Activated T-cell treated with anti-CD3 and anti-CD28 coated beads, Interleukin-2, amount 50 U/mL, for 72 hours (primary cell): ENCODE measurements at regions not wholly inside any gene's neighbourhood (a gene's known extent, or its start where the extent isn't known, plus 50 kb on each side); places are given as distances from the start of the nearest gene placed in this dataset.

ENCODE experiments used
- ATAC-seq, 2 donors: fragments of 150-1000 bp; cut with Tn5 transposase; replicated peaks in 1 of 2; 2 replicates each; pipeline ENCODE4 v1.10.0; 2021; ENCODE audit warnings: moderate library complexity in 2 of 2, mild to moderate bottlenecking in 1 of 2
- DNase-seq, 2 donors: peaks; one replicate each; pipeline ENCODE4 v3.0.0; 2021 to 2022; ENCODE audit warnings: mixed read lengths in 1 of 2
- H3K27ac Mint-ChIP-seq: one replicate; pipeline ENCODE4 v1.8.0; 2022; ENCODE audit warnings: mild to moderate bottlenecking, moderate library complexity, mixed read lengths
- H3K27me3 Mint-ChIP-seq: one replicate; pipeline ENCODE4 v1.8.0; 2022; ENCODE audit warnings: low read depth, mixed read lengths
- H3K36me3 Mint-ChIP-seq, 2 donors: one replicate each; pipeline ENCODE4 v1.8.0; 2022; ENCODE audit warnings: mixed read lengths in 2 of 2, mild to moderate bottlenecking in 1 of 2; ENCODE audit not compliant: insufficient read depth in 2 of 2
- H3K4me1 Mint-ChIP-seq: one replicate; pipeline ENCODE4 v1.8.0; 2022; ENCODE audit warnings: low read depth, mixed read lengths
- H3K4me3 Mint-ChIP-seq, 2 donors: one replicate each; pipeline ENCODE4 v1.8.0; 2022; ENCODE audit warnings: mild to moderate bottlenecking in 2 of 2, mixed read lengths in 2 of 2, moderate library complexity in 2 of 2
- H3K9me3 Mint-ChIP-seq, 2 donors: one replicate each; pipeline ENCODE4 v1.8.0; 2022; ENCODE audit warnings: mixed read lengths in 2 of 2

DNA sequence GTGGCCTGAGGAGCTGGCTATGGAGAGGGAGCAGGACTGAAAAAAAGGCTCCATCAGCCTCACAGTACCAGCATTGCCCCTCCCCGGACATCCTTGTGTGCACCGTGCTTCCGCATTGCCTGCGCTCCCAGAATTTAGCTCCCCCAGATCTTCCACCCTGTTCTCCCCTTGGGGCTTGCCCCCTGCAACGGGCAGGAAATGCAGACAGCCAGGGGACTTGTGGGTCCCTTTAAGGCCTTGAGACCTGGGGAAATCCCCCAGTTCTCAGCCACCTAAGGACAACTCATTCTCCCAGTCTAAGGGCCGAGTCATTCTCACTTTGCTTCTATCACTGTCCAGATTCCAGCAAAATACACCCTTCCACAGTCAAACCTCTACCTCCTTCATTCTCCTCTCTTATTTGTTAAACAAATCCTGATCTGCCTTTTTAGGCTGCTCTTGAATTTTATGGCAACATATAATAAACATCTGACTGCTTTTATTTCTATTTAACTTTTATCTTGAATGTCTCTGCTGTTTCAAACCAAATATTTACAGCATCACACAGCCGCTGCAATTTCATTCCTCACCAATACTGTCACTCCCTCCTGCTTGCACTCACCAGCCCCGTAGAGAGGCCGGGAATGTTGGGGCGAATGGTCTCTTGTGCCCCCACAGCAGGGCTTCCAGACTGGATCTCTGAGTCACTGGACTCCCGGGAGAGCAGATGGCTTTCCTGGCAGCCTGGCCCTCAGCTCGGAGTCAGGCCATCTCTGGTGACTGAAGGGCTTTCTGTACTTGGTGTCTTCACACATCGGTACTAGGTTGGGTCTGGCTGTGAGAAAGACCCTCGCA is 221.9 kb downstream of the TSHZ3 start:
- peaks cover 6% of the 10 kb centered on the region for H3K4me1 Mint-ChIP-seq
- H3K36me3 Mint-ChIP-seq = no peaks in the 10 kb centered on the region
- ATAC-seq (peak in 1 of 2 donors; percentile 42), DNase-seq (no peak)
- peaks cover 0 to 2% of the 10 kb centered on the region in 2 donors for H3K9me3 Mint-ChIP-seq
- H3K4me3 Mint-ChIP-seq = no peak overlapping the region
- H3K27ac Mint-ChIP-seq = no peak overlapping the region
- no peaks in the 10 kb centered on the region for H3K27me3 Mint-ChIP-seq

DNA sequence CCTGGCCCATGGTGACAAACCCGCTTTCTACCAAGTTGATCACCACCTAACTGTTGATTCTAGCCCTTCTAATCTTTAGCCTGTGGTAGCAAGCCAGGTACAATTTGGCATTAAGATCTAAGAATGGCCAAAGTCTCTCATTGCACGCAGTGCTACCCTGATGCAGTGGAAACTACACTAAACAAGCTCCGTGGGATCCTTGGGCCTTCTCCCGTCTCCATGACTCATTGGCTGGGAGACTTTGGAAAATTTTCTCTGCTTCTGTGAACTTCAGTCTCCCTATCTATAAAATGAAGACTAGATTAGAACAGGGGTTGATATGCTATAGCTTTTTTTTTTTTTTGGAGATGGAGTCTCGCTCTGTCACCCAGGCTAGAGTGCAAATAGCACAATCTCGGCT is 223.0 kb downstream of the TSHZ3 start:
- Mint-ChIP-seq H3K4me1 (peaks cover 6% of the 10 kb centered on the region), H3K27ac (no peak overlapping the region), H3K9me3 (peaks cover 0 to 2% of the 10 kb centered on the region in 2 donors), H3K27me3 (no peaks in the 10 kb centered on the region), H3K36me3 (no peaks in the 10 kb centered on the region), H3K4me3 (no peak overlapping the region)
- ATAC-seq = no peak
- no peak for DNase-seq

DNA sequence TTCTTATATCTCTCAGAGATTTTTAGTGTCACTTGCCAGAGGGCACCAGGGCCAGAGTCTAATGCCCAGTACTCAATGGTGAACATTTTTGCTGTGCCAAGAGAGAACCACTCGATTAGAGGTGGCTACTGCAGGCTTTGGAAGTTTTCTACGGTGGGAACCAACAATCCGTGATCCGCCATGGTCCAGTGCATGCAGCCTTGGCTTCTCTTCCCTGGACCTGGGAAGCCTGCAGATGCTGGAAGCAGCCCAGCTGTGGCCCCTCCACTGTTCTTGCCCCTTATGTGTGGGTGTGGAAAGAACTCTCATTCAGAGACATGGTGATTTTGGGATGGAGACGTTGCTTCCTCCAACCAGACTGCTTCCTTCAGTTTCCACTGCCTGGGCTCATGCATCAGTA is 224.2 kb downstream of the TSHZ3 start:
- ATAC-seq = no peak
- no peak for DNase-seq
- H3K27me3 Mint-ChIP-seq = no peaks in the 10 kb centered on the region
- no peak overlapping the region for H3K4me3 Mint-ChIP-seq
- H3K9me3 Mint-ChIP-seq = peaks cover 0 to 2% of the 10 kb centered on the region in 2 donors
- H3K36me3 Mint-ChIP-seq = no peaks in the 10 kb centered on the region
- H3K4me1 Mint-ChIP-seq = peaks cover 6% of the 10 kb centered on the region
- no peak overlapping the region for H3K27ac Mint-ChIP-seq

DNA sequence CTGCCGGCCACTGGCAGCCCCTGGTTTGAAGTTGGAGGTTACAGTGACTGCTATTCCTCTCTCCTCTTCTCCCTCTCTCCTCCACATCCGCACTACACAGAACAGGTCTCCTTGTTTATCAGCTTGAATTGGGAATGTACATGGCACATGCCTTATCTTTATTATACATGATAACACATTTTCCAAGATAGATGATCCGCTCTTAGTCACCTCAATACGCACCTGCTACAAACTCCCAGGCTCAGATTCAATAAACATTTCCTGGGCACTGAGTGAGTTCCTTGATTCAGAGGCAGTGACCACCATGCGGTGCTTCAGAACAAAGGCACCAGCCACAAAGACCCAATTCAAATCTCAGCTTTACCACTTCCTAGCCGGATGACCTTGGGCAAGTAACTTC is 227.7 kb downstream of the TSHZ3 start:
- no peaks in the 10 kb centered on the region for H3K27me3 Mint-ChIP-seq
- no peaks in the 10 kb centered on the region for H3K4me1 Mint-ChIP-seq
- ATAC-seq (no peak), DNase-seq (no peak)
- no peak overlapping the region for H3K27ac Mint-ChIP-seq
- no peaks in the 10 kb centered on the region for H3K36me3 Mint-ChIP-seq
- H3K4me3 Mint-ChIP-seq = no peak overlapping the region
- H3K9me3 Mint-ChIP-seq = no peaks in the 10 kb centered on the region

DNA sequence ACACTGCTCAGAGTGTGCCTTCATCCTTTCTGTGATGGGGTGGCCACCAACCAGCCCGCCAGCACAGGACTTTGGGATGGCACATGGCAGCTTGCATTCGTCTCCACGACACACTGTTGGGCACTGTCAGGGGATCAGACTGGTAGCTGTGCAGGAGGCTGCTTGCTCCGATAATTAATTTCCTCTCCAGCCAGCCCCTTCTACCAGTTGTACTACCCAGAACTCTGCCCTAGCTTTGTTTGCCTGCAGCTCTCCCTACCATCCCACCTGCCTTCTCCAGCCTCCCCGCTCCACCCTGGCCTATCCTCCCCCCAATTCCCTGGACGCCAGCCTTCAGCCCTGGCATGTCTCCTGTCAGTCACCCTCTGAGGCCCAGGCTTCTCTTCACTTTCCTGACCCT is 228.3 kb downstream of the TSHZ3 start:
- DNase-seq (no peak), ATAC-seq (no peak)
- no peaks in the 10 kb centered on the region for H3K4me1 Mint-ChIP-seq
- no peaks in the 10 kb centered on the region for H3K36me3 Mint-ChIP-seq
- H3K27ac Mint-ChIP-seq = no peak overlapping the region
- H3K4me3 Mint-ChIP-seq = no peak overlapping the region
- H3K9me3 Mint-ChIP-seq = no peaks in the 10 kb centered on the region
- H3K27me3 Mint-ChIP-seq = no peaks in the 10 kb centered on the region

DNA sequence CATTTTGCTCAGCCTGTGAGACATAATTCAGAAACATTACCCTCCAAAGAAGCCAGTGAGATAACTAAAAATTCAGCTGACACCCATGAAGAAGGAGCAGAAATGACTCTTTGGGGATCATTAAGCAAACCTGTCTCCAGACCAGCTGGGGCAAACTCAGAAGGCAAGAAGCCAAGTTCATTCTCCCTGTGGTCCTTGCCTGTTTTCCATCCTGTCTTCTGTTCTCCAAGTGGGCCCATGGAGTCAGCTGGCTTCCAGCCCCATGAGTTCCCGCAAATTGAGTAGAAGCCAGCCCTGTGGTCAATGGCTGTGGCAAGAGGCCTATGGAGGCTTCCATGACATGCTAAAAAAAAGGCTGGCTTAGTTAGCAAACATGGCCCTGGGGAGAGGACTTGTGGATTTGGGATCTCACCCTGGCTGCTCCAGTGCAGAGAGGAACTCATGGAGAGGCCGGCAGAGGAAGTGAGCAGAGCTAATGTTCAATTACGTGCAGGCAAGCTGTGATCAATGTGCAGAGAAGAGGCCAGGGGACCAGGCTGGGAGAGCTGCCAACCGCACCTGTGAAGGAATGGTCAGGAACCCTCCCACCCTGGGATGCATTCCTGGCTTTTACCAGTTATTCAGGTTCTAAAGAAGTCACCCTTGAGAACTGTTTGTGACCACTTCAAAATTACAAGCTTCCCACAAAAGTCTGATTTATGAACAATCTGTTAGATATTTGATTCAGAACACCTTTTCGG is 229.1 kb downstream of the TSHZ3 start:
- H3K4me3 Mint-ChIP-seq = no peak overlapping the region
- no peaks in the 10 kb centered on the region for H3K27me3 Mint-ChIP-seq
- H3K27ac Mint-ChIP-seq = no peak overlapping the region
- no peaks in the 10 kb centered on the region for H3K9me3 Mint-ChIP-seq
- ATAC-seq = no peak
- DNase-seq = no peak
- H3K36me3 Mint-ChIP-seq = no peaks in the 10 kb centered on the region
- H3K4me1 Mint-ChIP-seq = no peaks in the 10 kb centered on the region

DNA sequence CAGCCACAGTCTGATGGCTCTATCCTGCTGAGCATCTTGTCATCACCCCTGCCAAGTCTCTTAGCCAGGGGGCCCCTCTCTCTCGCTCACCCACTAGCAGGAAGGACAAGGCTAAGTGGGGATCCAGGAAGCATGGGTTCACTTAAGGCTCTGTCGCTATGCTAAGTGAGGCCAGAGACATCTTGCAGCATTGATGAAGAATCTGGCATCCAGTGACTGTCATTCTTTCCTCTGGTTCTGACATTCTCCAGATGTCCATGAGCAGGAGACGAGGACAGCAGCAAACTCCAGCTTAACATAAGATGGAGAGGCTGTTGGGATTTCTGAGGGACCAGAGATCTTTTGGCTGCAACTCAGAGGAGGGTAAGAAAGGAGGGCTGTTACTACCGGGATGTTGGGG is 230.2 kb downstream of the TSHZ3 start:
- no peak for ATAC-seq
- no peaks in the 10 kb centered on the region for H3K4me1 Mint-ChIP-seq

DNA sequence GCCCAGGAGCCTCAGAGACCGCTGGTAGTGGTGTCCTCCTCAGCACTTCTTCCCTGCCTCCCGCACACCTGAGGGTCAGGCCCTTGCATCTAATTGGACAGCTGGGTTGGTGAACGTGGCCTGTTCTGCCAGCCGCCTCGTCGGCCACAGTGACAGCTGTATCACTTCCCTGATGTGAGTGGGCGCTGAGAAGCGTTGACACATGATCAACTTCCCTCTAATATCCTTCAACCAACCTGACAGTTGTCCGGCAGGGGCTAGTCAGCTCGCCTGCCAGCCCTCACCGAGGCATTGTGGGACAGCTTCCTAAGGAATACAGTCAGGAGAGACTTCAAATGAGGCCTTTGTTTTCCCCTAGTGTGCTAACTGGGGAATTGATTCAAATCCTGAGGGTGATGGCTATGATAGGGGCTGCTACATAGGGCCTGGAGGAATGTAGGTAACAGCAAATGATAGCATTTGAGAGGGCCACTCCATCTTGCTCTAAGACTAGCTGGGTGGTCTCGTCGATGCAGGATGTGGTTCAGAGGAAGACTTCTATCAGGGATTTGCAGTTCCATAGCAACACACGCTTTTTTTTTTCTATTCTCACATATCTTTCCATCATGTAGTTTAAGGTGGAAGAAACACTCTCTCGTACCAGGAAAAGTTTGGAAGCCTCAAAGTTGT is 230.8 kb downstream of the TSHZ3 start:
- Mint-ChIP-seq H3K36me3 (no peaks in the 10 kb centered on the region), H3K27ac (no peak overlapping the region), H3K27me3 (peaks cover 7% of the 10 kb centered on the region), H3K9me3 (no peaks in the 10 kb centered on the region), H3K4me1 (no peaks in the 10 kb centered on the region), H3K4me3 (no peak overlapping the region)
- DNase-seq = no peak
- ATAC-seq = no peak

More for the DNA sequence above, 230.2 kb downstream of the TSHZ3 start:
- Mint-ChIP-seq H3K36me3 (no peaks in the 10 kb centered on the region), H3K9me3 (no peaks in the 10 kb centered on the region), H3K27ac (no peak overlapping the region), H3K4me3 (no peak overlapping the region), H3K27me3 (peaks cover 7% of the 10 kb centered on the region)
- no peak for DNase-seq

DNA sequence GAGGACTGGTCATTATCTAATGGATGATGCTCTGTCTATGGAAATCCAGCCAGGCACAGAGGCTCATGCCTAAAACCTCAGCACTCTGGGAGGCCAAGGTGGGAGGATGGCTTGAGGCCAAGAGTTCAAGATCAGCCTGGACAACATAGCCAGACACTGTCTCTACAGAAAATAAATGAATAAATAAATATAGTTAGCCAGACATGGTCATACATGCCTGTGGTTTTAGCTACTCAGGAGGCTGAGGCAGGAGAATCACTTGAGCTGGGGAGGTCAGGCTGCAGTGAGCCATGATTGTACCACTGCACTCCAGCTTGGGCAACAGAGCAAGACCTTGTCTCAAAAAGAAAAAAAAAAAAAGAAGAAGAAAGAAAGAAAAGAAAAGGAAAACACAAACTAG is 234.7 kb downstream of the TSHZ3 start:
- no peak for ATAC-seq
- Mint-ChIP-seq H3K4me3 (no peak overlapping the region), H3K27me3 (peaks cover 35% of the 10 kb centered on the region), H3K9me3 (no peaks in the 10 kb centered on the region), H3K27ac (no peak overlapping the region), H3K4me1 (peaks cover 8% of the 10 kb centered on the region), H3K36me3 (no peaks in the 10 kb centered on the region)
- DNase-seq = no peak

DNA sequence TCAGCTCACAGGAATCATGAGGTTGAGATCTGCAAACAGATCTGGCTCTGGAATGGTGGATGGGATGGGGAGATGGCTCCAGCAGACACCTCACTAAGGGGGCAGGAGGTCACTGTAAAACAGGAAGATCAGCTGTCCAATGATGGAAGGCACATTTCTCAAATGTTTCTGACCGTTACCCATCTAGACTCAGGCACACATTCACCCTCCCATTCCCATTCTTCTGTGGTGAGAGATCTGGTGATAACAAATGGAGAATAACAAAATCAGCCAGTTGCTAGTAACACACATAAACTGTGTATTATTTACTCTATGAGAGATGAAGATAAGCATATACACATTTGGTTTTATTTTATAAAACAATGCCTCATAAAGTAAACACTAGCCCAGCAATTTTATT is 235.9 kb downstream of the TSHZ3 start:
- Mint-ChIP-seq H3K36me3 (no peaks in the 10 kb centered on the region), H3K27me3 (peaks cover 47% of the 10 kb centered on the region), H3K4me3 (no peak overlapping the region), H3K9me3 (no peaks in the 10 kb centered on the region), H3K4me1 (peaks cover 14% of the 10 kb centered on the region), H3K27ac (no peak overlapping the region)
- no peak for DNase-seq
- no peak for ATAC-seq

DNA sequence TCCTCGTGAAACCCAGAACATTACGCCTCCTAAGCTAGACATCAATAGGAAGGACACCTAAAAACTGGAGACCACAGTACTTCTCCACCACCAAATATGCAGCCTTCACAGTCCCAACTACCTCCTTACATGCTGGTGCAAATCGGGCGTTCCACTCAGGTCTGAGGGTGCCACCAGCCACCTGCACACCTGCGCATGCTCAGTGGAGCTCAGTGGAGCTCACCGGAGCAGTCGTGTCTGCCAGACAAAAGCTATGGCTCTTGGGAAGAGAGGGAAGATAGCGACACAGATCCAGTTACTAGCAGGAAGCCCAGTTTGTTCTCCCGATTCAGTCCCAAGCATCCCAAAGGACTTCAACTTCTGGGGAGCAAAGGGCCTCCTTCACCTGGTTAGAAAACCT is 237.1 kb downstream of the TSHZ3 start:
- ATAC-seq (no peak), DNase-seq (no peak)
- no peaks in the 10 kb centered on the region for H3K9me3 Mint-ChIP-seq
- H3K4me1 Mint-ChIP-seq = peaks cover 14% of the 10 kb centered on the region
- H3K36me3 Mint-ChIP-seq = no peaks in the 10 kb centered on the region
- peaks cover 48% of the 10 kb centered on the region for H3K27me3 Mint-ChIP-seq
- no peak overlapping the region for H3K27ac Mint-ChIP-seq
- H3K4me3 Mint-ChIP-seq = no peak overlapping the region

DNA sequence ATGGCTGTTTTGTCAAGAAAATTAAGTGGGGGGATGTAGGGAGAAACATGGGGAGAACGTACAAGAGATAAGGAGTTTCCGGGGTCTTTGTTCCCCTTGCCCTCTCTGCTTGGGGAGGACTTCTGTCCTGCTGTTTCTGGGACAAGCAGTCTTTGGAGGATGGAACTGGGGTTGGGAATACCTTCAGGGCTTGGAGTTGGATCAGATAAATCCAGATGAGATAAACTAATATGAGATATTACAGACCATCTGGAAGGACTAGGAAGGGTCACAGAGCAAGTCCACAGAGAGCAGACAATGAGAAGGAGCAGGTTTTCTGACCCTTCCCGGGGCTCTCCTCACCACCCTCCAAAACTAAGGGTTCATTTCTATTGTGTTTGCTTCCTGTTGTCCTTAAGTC is 237.5 kb downstream of the TSHZ3 start:
- ATAC-seq (no peak), DNase-seq (no peak)
- H3K4me3 Mint-ChIP-seq = no peak overlapping the region
- peaks cover 48% of the 10 kb centered on the region for H3K27me3 Mint-ChIP-seq
- no peaks in the 10 kb centered on the region for H3K9me3 Mint-ChIP-seq
- peaks cover 14% of the 10 kb centered on the region for H3K4me1 Mint-ChIP-seq
- H3K36me3 Mint-ChIP-seq = no peaks in the 10 kb centered on the region
- H3K27ac Mint-ChIP-seq = no peak overlapping the region

DNA sequence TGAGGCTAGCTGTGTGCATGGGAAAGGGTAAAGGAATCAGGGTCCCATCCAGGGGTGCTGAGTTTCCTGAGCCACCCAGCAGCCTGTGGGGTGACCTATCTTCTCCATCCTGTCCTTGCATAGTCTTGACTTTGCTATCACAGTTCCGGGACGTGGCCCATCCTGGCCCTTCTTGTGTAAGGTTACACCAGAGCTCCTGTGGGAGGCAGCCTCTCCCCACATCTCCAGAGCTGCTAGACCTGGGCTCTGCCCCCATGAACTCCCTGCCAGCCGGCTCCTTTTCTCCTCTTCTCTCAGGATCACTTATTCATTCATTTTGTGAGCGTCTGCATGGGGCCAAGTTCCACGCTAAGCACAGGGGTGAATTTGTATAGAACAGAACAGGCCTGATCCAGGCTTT is 238.9 kb downstream of the TSHZ3 start:
- Mint-ChIP-seq H3K27ac (no peak overlapping the region), H3K4me3 (no peak overlapping the region), H3K4me1 (peaks cover 14% of the 10 kb centered on the region), H3K36me3 (no peaks in the 10 kb centered on the region), H3K27me3 (peaks cover 48% of the 10 kb centered on the region), H3K9me3 (no peaks in the 10 kb centered on the region)
- ATAC-seq (peak in 1 of 2 donors; percentile 41), DNase-seq (peak in 1 of 2 donors; percentile 4)
